Adrenal gland (tissue), 5 donors: ENCODE measurements at regions not wholly inside any gene's neighbourhood (a gene's known extent, or its start where the extent isn't known, plus 50 kb on each side); places are given as distances from the start of the nearest gene placed in this dataset.

Source experiments
- CTCF ChIP-seq, 6 experiments: fragments of 450-650 bp in 4 of 6; fragments of 200-600 bp in 2 of 6; sonication (generic) in 1 of 6; IDR thresholded peaks; 1 replicate in 5 of 6; 2 replicates in 1 of 6; pipeline versions ENCODE4 v1.5.1 to v1.8.0; 2016 to 2021; ENCODE audit warnings: antibody characterized with exemption in 6 of 6, mild to moderate bottlenecking in 2 of 6, moderate library complexity in 1 of 6
- POLR2A ChIP-seq, 2 donors: fragments of 450-650 bp; IDR thresholded peaks; one replicate each; pipeline ENCODE4 v1.6.1; 2017; ENCODE audit warnings: antibody characterized with exemption in 2 of 2, mild to moderate bottlenecking in 2 of 2, moderate library complexity in 1 of 2
- donor health status: DM: no; HTN: no; CAD: no.

- TF ChIP-seq POLR2A (IDR thresholded peaks at IDR 0.05) (no peak), CTCF (IDR thresholded peaks at IDR 0.05) (no peak)
Observed at GRCh38 chr12:114612062-114612461, 71.9 kb downstream of the TBX3 start.
